Peyer's patch (tissue), 4 donors: ENCODE measurements at regions not wholly inside any gene's neighbourhood (a gene's known extent, or its start where the extent isn't known, plus 50 kb on each side); places are given as distances from the start of the nearest gene placed in this dataset.

Experiments
- CTCF ChIP-seq, 6 experiments: fragments of 450-650 bp in 4 of 6; fragments of 200-600 bp in 2 of 6; sonication (generic) in 1 of 6; IDR thresholded peaks; one replicate each; pipeline ENCODE4 v1.5.1; 2017 to 2019; ENCODE audit warnings: antibody characterized with exemption in 6 of 6, mild to moderate bottlenecking in 3 of 6, moderate library complexity in 1 of 6
- POLR2A ChIP-seq, 2 donors: fragments of 450-650 bp; IDR thresholded peaks; one replicate each; pipeline ENCODE4 v1.5.1; 2017; ENCODE audit warnings: antibody characterized with exemption in 2 of 2, mild to moderate bottlenecking in 2 of 2, moderate library complexity in 2 of 2

GRCh38 chr12:92206011-92206410 is 60.4 kb upstream of the BTG1 start:
- no peak for TF ChIP-seq CTCF (IDR thresholded peaks at IDR 0.05)
- no peak for TF ChIP-seq POLR2A (IDR thresholded peaks at IDR 0.05)
